Activated naive CD8-positive, alpha-beta T cell (primary cell): ENCODE measurements at regions not wholly inside any gene's neighbourhood (a gene's known extent, or its start where the extent isn't known, plus 50 kb on each side); places are given as distances from the start of the nearest gene placed in this dataset.

Source experiments
- H3K27ac Mint-ChIP-seq: one replicate; pipeline ENCODE4 v1.8.0; 2021; ENCODE audit warnings: mixed read lengths
- H3K27me3 Mint-ChIP-seq: one replicate; pipeline ENCODE4 v1.8.0; 2021; ENCODE audit warnings: mixed read lengths
- H3K36me3 Mint-ChIP-seq: one replicate; pipeline ENCODE4 v1.8.0; 2021; ENCODE audit warnings: mixed read lengths
- H3K4me1 Mint-ChIP-seq: one replicate; pipeline ENCODE4 v1.8.0; 2021; ENCODE audit warnings: low read depth, mixed read lengths
- H3K4me3 Mint-ChIP-seq: one replicate; pipeline ENCODE4 v1.8.0; 2021; ENCODE audit warnings: mild to moderate bottlenecking, mixed read lengths
- H3K9me3 Mint-ChIP-seq: one replicate; pipeline ENCODE4 v1.8.0; 2021; ENCODE audit warnings: low read depth, mixed read lengths

DNA sequence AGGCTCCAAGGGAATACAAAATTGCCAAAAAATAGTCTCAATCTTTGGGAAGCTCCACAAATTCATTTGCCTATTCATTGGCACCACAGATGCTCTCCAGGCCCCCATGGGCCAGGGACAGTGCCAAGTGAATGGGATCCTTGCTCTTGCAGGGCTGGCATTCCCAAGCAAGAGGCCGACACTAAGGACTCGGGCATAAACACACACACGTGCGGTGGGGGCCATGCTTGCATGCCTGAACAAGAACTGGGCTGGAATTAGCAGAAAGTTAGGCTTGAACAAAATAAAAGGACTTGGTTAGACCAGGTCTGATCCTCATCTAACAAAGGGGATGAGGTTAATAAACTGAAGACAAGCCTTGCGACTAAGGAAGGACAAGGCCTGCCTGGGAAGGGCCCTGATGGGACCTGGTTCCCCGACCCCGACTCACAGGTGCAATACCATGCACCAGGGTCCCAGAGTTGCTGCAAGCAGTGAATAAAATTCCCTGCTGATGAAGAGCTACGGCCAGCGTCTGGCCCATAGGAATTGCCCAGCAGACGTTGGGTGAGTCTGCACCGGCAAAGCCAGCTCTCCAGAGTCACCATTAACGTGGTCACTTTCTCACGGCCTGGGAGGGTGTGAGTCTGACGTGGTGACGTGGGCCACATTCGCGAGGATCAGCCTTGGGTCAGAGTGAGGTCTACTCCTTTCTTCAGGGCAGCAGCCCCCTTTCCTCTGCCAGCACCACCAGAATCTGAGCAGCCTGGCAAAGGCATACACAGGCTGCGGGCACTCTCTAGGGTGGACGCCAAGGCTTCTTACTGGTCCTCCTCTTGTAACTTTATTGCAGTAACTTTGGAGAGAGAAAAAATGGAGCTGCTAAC lies 77.4 kb upstream of the FCN1 start:
- no peaks in the 10 kb centered on the region for H3K36me3 Mint-ChIP-seq
- no peaks in the 10 kb centered on the region for H3K9me3 Mint-ChIP-seq
- H3K4me1 Mint-ChIP-seq = no peaks in the 10 kb centered on the region
- no peak overlapping the region for H3K27ac Mint-ChIP-seq
- peaks cover 4% of the 10 kb centered on the region for H3K27me3 Mint-ChIP-seq
- H3K4me3 Mint-ChIP-seq = no peak overlapping the region

- no peak overlapping the region for H3K27ac Mint-ChIP-seq
- H3K36me3 Mint-ChIP-seq = no peaks in the 10 kb centered on the region
- H3K27me3 Mint-ChIP-seq = peaks cover 4% of the 10 kb centered on the region
- H3K9me3 Mint-ChIP-seq = no peaks in the 10 kb centered on the region
- no peak overlapping the region for H3K4me3 Mint-ChIP-seq
- no peaks in the 10 kb centered on the region for H3K4me1 Mint-ChIP-seq
Measured at GRCh38 chr9:134995792-134996120, 78.0 kb upstream of the FCN1 start.

- Mint-ChIP-seq H3K27me3 (peaks cover 4% of the 10 kb centered on the region), H3K36me3 (no peaks in the 10 kb centered on the region), H3K27ac (no peak overlapping the region), H3K9me3 (peaks cover 3% of the 10 kb centered on the region), H3K4me1 (no peaks in the 10 kb centered on the region), H3K4me3 (no peak overlapping the region)
Measured at GRCh38 chr9:134996591-134997530, 79.1 kb upstream of the FCN1 start.

DNA sequence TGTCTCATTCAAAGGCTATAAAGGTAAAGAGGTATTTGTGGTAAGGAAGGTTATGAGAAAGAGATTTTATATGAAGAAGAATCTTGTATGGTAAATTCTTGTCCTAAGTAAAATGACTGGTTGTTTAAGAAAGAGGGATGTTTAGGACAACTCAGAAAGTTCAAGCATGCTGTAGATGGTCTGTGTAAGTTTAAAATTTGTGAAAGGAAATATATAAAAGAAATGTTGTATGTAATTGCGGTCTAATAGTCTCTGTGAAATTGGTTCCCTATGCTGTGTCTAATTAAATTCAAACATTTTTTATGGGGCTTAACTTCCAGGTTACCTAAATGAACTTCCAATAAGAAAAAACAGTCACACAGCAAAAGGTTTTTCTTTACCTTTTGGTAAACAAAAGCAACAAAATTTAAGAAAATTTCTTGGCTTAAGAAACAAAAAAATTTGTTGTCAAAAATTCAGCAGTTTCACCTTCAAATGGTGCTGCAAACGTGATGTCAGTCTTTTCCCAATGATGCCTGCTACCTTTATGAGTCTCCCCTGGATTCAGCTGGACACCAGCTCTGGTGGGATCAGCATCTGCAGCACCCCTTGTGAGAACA lies 83.0 kb upstream of the FCN1 start:
- Mint-ChIP-seq H3K4me3 (no peak overlapping the region), H3K27me3 (peaks cover 6% of the 10 kb centered on the region), H3K36me3 (no peaks in the 10 kb centered on the region), H3K9me3 (peaks cover 3% of the 10 kb centered on the region), H3K27ac (no peak overlapping the region), H3K4me1 (no peaks in the 10 kb centered on the region)

- H3K9me3 Mint-ChIP-seq = peaks cover 3% of the 10 kb centered on the region
- H3K4me1 Mint-ChIP-seq = no peaks in the 10 kb centered on the region
- peaks cover 5% of the 10 kb centered on the region for H3K27me3 Mint-ChIP-seq
- H3K4me3 Mint-ChIP-seq = no peak overlapping the region
- H3K36me3 Mint-ChIP-seq = no peaks in the 10 kb centered on the region
- no peak overlapping the region for H3K27ac Mint-ChIP-seq
Measured at GRCh38 chr9:135001526-135001925, 83.8 kb upstream of the FCN1 start.

GRCh38 chr9:135002336-135002735 lies 84.6 kb upstream of the FCN1 start:
- H3K36me3 Mint-ChIP-seq = no peaks in the 10 kb centered on the region
- H3K27ac Mint-ChIP-seq = no peak overlapping the region
- H3K4me3 Mint-ChIP-seq = no peak overlapping the region
- H3K27me3 Mint-ChIP-seq = peaks cover 4% of the 10 kb centered on the region
- peaks cover 3% of the 10 kb centered on the region for H3K9me3 Mint-ChIP-seq
- H3K4me1 Mint-ChIP-seq = no peaks in the 10 kb centered on the region

DNA sequence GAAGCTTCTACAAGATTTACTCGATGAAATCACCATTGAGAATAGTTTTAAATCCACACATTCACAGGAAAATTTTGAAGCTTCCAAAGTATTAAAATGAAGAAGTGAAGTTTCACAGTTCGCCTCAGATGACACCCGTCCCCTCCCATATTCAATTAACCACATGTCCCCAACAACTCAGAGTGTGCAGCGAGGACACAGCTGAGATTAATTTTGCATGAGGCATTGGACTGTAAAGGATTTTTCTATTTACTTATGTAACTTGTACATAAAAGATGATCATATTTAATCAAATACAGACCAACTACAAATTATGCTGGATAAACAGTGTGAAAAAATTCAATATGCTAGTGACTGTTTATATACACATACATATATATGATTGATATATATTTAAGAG lies 84.7 kb upstream of the OLFM1 start:
- H3K4me3 Mint-ChIP-seq = no peak overlapping the region
- no peak overlapping the region for H3K27ac Mint-ChIP-seq
- peaks cover 4% of the 10 kb centered on the region for H3K27me3 Mint-ChIP-seq

GRCh38 chr9:135004772-135005171 lies 82.7 kb upstream of the OLFM1 start:
- H3K4me3 Mint-ChIP-seq = no peak overlapping the region
- H3K27me3 Mint-ChIP-seq = peaks cover 1% of the 10 kb centered on the region
- peaks cover 3% of the 10 kb centered on the region for H3K9me3 Mint-ChIP-seq
- H3K27ac Mint-ChIP-seq = no peak overlapping the region
- no peaks in the 10 kb centered on the region for H3K4me1 Mint-ChIP-seq
- no peaks in the 10 kb centered on the region for H3K36me3 Mint-ChIP-seq

More for the DNA sequence above, 84.7 kb upstream of the OLFM1 start:
- H3K4me1 Mint-ChIP-seq = no peaks in the 10 kb centered on the region
- no peaks in the 10 kb centered on the region for H3K36me3 Mint-ChIP-seq
- H3K9me3 Mint-ChIP-seq = peaks cover 3% of the 10 kb centered on the region

DNA sequence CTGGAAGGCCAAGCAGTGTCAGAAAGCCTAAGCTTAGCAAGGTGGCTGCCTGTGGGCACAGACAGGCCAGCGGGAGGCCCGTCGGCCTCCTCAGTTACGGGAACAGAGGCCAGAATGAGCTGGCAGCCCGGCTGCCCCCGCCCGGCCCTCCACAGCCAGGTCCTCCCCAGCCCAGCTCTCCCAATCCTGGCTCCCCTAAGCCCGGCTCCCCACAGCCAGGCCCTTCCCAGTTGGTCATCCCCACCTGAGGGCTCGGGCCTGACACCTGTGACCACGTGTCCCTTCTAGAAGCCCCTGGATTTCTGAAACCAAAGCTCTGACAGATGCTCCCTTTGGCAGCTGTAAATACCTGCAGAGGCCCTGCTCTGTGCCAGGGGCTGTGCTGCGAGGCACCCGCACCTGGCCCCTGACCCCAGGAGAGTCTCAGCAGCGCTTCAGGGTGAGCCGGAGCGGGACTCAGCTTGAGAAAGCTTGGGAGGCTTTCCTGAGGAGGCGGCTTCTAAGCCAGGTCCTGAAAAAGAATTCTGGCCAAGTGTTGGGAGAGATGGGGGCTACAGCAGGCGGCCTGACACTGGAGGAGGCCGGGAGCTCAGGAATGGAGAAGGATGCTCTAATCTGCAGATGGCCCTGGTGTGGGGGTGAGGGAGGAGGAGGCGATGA lies 80.4 kb upstream of the OLFM1 start:
- Mint-ChIP-seq H3K27me3 (peaks cover 1% of the 10 kb centered on the region), H3K36me3 (no peaks in the 10 kb centered on the region), H3K4me1 (no peaks in the 10 kb centered on the region), H3K4me3 (no peak overlapping the region), H3K27ac (no peak overlapping the region), H3K9me3 (no peaks in the 10 kb centered on the region)

DNA sequence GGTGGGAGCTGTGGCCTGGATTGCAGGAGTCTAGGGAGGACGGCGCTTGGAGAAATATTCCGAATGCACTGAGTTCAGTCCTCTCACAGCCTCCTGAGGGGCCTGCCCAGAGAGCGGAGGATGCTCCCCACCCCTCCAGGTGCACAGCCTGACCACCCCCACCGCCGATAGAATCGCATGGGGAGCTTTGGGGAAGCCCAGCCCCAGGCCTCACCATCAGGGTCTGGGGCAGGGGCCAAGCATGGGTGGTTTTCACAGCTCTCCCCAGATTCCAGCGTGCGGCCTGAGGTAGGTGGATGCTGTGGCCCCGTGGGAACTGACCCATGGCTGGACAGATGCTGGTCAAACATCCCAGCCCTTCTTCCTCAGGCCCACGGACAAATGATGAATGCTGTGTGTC lies 79.9 kb upstream of the OLFM1 start:
- H3K27ac Mint-ChIP-seq = no peak overlapping the region
- no peaks in the 10 kb centered on the region for H3K4me1 Mint-ChIP-seq
- H3K4me3 Mint-ChIP-seq = no peak overlapping the region
- H3K27me3 Mint-ChIP-seq = peaks cover 1% of the 10 kb centered on the region
- no peaks in the 10 kb centered on the region for H3K9me3 Mint-ChIP-seq
- H3K36me3 Mint-ChIP-seq = no peaks in the 10 kb centered on the region

- no peak overlapping the region for H3K27ac Mint-ChIP-seq
- H3K4me3 Mint-ChIP-seq = no peak overlapping the region
Measured at GRCh38 chr9:135008416-135008815, 79.1 kb upstream of the OLFM1 start.

GRCh38 chr9:135009051-135009560 lies 78.4 kb upstream of the OLFM1 start:
- no peak overlapping the region for H3K4me3 Mint-ChIP-seq
- H3K9me3 Mint-ChIP-seq = no peaks in the 10 kb centered on the region
- H3K27me3 Mint-ChIP-seq = peaks cover 2% of the 10 kb centered on the region
- H3K4me1 Mint-ChIP-seq = no peaks in the 10 kb centered on the region
- no peak overlapping the region for H3K27ac Mint-ChIP-seq
- H3K36me3 Mint-ChIP-seq = no peaks in the 10 kb centered on the region

More at GRCh38 chr9:135008416-135008815, 79.1 kb upstream of the OLFM1 start:
- no peaks in the 10 kb centered on the region for H3K36me3 Mint-ChIP-seq
- H3K27me3 Mint-ChIP-seq = no peaks in the 10 kb centered on the region
- no peaks in the 10 kb centered on the region for H3K9me3 Mint-ChIP-seq
- H3K4me1 Mint-ChIP-seq = no peaks in the 10 kb centered on the region

DNA sequence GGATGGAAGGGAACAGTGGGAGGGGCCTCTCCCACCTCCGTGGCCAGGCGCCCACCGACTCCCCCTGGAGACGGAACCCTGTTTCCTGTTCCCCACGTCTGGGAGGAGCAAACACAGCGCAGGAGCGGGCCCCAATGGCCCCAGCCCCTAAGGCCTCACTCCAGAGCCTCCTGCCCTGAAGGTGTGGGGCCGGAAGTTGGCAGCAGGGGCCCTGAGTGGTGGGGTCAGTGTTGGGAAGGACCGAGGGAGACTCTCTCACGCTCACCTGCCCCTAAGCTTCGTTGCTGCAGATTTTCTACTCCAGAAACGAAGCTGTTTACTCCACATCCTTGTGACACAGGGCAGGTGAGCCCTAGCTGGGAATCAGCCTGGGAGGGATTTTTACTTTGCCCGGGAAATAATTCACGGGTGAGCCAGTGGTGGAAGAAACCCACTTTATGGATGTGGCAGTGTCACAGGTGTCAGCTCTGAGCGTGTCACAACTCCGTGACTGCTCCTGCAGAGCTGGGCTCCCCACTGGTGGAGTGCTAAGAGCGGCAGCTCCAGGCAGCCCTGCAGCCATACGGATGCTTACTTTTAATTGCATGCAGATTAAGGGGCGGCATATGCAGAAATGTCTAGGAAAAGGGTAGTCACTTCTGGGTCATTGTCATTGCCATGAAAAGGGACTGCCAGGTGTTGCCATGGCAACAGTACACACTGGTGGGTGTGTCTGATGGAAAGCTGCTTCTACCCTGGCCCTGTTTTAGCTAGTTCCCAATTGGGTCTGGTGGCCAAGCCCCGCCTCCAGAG lies 77.5 kb upstream of the OLFM1 start:
- H3K36me3 Mint-ChIP-seq = no peaks in the 10 kb centered on the region
- H3K4me3 Mint-ChIP-seq = no peak overlapping the region
- H3K9me3 Mint-ChIP-seq = no peaks in the 10 kb centered on the region
- no peaks in the 10 kb centered on the region for H3K4me1 Mint-ChIP-seq
- H3K27ac Mint-ChIP-seq = no peak overlapping the region
- H3K27me3 Mint-ChIP-seq = peaks cover 2% of the 10 kb centered on the region

DNA sequence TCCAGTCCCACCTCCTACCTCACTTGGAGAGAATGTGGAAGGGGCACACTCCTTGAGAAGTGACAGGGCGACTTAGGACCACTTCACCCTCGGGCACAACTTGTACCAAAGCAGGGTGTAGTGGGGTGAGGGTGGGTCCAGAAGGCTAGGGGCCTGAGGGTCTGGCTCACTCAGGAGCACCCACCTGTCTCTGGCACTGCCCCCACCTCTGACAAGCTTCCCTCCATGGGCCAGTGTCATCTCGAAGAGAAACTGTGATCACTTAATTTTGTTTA lies 76.9 kb upstream of the OLFM1 start:
- Mint-ChIP-seq H3K4me1 (no peaks in the 10 kb centered on the region), H3K27ac (no peak overlapping the region), H3K36me3 (no peaks in the 10 kb centered on the region), H3K9me3 (no peaks in the 10 kb centered on the region), H3K27me3 (peaks cover 2% of the 10 kb centered on the region), H3K4me3 (no peak overlapping the region)
